ENCODE measurements at regions not wholly inside any gene's neighbourhood (a gene's known extent, or its start where the extent isn't known, plus 50 kb on each side); places are given as distances from the start of the nearest gene placed in this dataset.

GRCh38 chr2:134136731-134137130, 117.1 kb upstream of the MGAT5 start:
- intact Hi-C loops (cut with micrococcal nuclease): no loop called here

GRCh38 chr2:134137182-134137611, 116.7 kb upstream of the MGAT5 start:
- intact Hi-C loops (cut with micrococcal nuclease): no loop called here

GRCh38 chr2:134138115-134138514, 115.8 kb upstream of the MGAT5 start:
- intact Hi-C loops (cut with micrococcal nuclease): no loop called here

DNA sequence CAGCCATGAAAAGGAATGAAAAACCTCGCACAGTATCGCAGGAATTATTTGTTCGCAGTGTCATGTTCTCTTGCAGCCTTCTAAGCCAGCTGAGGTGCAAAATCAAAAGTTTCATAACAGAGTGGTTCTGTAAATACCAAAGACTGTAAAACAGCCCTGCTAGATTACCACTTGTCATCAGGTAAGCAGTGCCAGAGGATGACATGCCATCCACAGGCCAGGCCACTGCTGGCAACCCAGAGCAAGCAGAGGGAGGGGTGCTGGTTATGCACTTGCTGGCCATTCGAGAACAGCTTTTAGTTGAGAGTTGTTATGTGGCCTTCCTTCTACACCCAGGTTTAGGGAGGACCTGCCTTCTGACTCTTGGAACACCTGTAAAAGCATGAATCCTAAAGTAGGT, 114.3 kb upstream of the MGAT5 start:
- intact Hi-C loops (cut with micrococcal nuclease): no loop called here

DNA sequence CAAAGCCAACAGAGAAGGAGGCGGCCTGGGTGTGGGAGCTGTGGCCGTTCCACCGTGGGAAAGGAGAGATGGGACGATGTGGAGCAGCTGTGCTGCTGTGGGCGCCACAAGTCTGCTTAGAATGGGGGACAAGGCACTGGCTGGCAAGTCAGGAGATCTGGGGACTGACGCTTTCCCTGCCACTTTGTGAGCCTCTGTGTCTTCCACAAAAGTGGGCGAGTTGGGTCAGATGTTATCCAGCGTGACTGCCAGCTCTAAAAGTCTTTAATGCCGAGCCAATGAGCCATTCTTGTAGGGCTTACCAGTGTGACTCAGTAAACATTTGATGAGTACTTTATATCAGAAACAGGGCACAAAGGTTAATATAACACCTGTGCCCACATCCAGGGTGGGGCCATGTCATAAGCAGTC, 113.6 kb upstream of the MGAT5 start:
- intact Hi-C loops (cut with micrococcal nuclease): no loop called here

DNA sequence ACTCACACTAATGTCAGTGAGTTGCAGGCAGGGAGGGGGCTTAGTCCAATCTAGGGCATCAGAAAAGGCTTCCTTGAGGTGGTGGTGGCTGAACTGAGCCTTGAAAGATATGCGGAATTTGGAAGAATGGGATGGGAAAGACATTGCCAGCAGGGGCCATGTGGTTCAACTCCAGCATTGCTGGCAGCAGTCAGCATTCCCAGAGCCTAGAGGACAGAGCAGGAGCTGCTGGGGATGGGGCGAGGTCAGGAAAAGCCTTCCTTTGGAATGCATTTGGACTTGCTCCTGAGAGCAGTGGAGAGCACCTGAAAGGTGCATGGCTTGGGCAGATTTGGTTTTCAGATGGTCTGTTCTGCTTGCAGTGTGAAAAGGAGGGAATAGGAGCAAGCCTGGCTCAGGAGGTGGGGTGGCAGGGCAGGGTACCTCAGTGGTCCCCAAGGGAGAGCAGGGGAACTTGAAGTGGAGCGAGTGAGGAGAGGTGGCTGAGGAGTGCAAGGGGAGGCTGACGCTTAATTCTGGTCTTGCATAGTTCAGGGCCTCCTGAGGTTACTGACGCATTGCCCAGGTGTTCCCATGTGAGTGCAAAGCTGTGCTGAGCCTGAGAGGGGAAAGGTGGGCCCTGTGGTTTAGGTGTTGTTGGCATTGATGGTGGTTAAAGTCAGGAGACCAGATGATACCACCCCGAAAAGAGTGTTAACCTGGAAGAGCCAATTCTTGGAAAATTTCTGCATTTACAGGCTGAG, 112.1 kb upstream of the MGAT5 start:
- intact Hi-C loops (cut with micrococcal nuclease): no loop called here

DNA sequence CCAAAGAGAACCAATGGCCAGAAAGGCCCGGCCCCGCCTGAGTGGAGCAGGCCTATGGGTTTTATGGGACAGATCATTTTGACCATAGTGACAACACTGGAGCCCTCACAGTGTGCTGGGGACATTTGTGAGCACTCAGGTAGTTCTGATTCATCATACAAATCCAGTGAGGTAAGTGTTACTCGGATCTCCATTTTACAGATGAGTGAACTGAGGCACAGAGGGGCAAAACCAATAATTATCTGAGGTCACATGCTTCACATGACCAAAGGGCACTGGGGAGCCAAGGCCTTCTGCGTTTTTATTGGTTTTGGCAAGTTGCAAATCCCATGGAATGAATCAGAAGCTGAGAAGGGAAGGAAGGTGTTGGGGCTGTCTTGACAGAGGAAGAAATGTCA, 111.5 kb upstream of the MGAT5 start:
- intact Hi-C loops (cut with micrococcal nuclease): no loop called here

- intact Hi-C loops (cut with micrococcal nuclease): no loop called here
These were observed 111.0 kb upstream of the MGAT5 start for GRCh38 chr2:134142903-134143302.

DNA sequence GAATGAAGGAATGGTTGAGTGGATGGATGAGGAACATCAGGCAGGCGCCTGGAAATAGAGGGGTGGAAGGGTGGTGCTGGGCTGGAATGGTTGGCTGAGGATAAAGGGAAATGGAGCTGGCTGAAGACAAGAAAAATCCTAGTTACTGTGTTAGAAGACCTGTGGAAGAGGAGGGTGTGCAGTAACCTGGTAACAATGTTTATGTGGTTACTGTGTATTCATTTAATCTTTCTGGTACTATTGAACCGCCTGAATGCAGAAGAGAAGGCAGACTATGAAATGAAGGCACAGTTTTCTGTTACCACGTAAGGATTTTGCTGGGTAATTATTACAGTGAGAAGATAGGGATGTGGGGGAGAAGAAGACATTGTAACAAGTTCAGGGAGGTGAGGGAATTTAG, 110.3 kb upstream of the MGAT5 start:
- intact Hi-C loops (cut with micrococcal nuclease): no loop called here

- intact Hi-C loops (cut with micrococcal nuclease): no loop called here
These were observed 109.7 kb upstream of the MGAT5 start for GRCh38 chr2:134144081-134144596.

DNA sequence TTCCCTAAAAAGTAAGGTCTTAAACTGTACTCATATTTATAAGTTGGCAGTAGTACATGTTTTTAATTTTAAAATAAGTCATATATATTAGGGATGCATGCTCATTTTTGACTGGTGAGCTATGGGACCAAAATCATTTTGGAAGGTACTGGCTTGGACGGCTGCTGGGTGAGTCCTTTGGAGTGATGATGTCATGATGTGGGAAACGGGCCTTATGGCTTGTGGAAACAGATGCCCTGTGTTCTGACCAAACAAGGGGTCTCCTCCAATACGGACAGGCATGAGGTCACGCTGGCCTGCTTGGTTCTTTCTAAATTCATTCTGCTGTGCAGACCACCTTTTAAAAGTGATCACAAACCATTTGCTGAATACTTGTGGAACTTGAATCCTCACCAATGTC, 109.2 kb upstream of the MGAT5 start:
- intact Hi-C loops (cut with micrococcal nuclease): no loop called here

DNA sequence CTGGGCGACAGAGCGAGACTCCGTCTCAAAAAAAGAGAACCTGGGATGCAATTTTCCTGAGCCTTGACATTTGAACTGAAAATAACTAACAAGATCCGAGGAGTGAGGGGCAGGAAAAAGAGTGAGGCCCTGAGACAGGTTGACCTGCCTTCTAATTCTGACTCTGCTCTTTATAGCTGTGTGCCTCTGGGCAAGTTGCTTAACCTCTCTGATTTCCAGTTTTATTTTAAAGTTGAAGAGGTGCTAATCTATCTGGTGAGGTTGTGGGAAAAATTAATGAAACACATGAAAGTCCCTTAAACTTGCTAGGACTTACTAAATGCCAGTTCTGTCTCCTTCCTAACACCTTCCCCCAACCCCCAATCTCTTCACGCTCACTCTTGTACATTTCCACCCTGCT, 108.4 kb upstream of the MGAT5 start:
- intact Hi-C loops (cut with micrococcal nuclease): no loop called here

- intact Hi-C loops (cut with micrococcal nuclease): no loop called here
These were observed 107.7 kb upstream of the MGAT5 start for GRCh38 chr2:134146161-134146560.

DNA sequence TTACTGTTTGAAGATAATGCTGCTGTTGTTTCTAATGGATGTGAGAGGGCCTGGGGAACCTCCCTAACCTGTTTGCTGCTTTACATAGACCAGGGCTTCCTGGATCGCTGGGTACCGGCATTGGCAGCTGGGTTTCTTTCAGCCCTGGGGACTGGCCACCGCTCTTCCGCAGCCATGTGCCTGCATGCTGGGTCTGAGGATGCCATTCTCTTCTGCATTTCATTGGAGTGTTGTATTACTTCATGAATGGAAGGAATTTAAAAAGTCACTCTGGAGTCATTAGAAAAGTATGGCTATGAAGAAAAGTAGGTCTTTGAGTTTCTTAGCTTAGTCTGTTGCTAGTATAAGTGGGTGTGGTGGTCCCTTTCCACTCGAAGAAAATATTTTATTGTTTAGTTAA, 107.3 kb upstream of the MGAT5 start:
- intact Hi-C loops (cut with micrococcal nuclease): no loop called here

GRCh38 chr2:134148172-134148571, 105.7 kb upstream of the MGAT5 start:
- intact Hi-C loops (cut with micrococcal nuclease): no loop called here

- intact Hi-C loops (cut with micrococcal nuclease): no loop called here
These were observed 104.9 kb upstream of the MGAT5 start for GRCh38 chr2:134148843-134149472.

GRCh38 chr2:134149904-134150303, 104.0 kb upstream of the MGAT5 start:
- intact Hi-C loops (cut with micrococcal nuclease): no loop called here

DNA sequence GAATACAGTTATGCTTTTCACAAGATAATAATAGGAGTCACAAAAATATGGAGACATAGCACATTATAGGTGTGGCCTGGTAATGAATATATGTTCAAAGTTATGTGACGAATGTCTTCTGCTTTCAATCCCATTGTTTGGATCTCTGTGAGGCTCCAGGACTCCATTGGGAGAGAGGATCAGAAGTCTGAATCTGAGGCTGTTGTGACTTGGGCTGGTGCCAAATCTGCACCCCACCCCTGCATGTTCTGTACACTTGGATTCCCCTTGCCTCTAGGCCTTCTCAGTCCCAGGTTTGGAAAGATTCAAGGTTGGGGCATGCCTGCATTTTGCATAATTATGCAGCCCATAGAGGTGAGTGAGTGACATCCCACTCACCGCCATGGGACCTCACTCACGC, 103.1 kb upstream of the MGAT5 start:
- intact Hi-C loops (cut with micrococcal nuclease): no loop called here

GRCh38 chr2:134152045-134153010, 101.5 kb upstream of the MGAT5 start:
- intact Hi-C loops (cut with micrococcal nuclease): no loop called here

- intact Hi-C loops (cut with micrococcal nuclease): no loop called here
These were observed 100.5 kb upstream of the MGAT5 start for GRCh38 chr2:134153294-134153880.

DNA sequence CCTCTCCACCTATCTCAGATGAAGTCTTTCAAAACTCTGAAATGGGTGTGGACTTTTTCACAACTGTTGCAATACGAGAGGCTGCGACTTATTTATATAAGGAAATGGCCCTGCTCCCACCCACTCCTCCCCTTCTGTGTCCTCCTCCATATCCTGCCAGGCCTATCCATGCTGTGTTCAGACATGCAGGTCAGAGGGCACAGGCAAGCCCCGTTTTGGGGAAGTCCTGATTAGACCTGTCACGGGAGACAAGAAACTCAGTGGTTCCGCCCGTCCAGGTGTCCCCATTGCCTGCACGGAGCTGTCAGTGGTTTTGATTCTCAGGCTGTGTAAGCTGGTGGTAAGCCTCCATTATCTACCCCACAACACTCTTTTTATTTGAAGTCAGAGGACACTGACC, 99.6 kb upstream of the MGAT5 start:
- intact Hi-C loops (cut with micrococcal nuclease): no loop called here
